Skeletal muscle tissue (tissue), 3 donors: ENCODE measurements at regions not wholly inside any gene's neighbourhood (a gene's known extent, or its start where the extent isn't known, plus 50 kb on each side); places are given as distances from the start of the nearest gene placed in this dataset.
A peak's percentile ranks its signal among the peaks of the same experiment; 100 is the strongest.
"Not testable (repeated sequence)": the region's sequence is repeated elsewhere in the genome, so short reads cannot be mapped to it uniquely, and the experiment has no call there.

Experiments
- H3K27ac ChIP-seq: one replicate; pipeline ENCODE4 v1.7.0; 2013; ENCODE audit warnings: mild to moderate bottlenecking, low read depth, low read length, inconsistent platforms
- H3K27me3 ChIP-seq, 3 donors: one replicate each; pipeline ENCODE4 v1.7.0; 2013; ENCODE audit warnings: low read length in 3 of 3; ENCODE audit not compliant: control insufficient read depth in 3 of 3, insufficient read depth in 3 of 3
- H3K36me3 ChIP-seq, 3 donors: one replicate each; pipeline ENCODE4 v1.7.0; 2013; ENCODE audit warnings: low read length in 3 of 3; ENCODE audit not compliant: control insufficient read depth in 3 of 3, insufficient read depth in 3 of 3
- H3K4me1 ChIP-seq, 3 donors: one replicate each; pipeline ENCODE4 v1.7.0; 2013; ENCODE audit warnings: low read length in 3 of 3, mild to moderate bottlenecking in 3 of 3; ENCODE audit not compliant: control insufficient read depth in 3 of 3, insufficient read depth in 3 of 3
- H3K4me3 ChIP-seq, 3 donors: one replicate each; pipeline ENCODE4 v1.7.0; 2013; ENCODE audit warnings: low read length in 3 of 3
- H3K9ac ChIP-seq, 3 donors: one replicate each; pipeline ENCODE4 v1.7.0; 2013; ENCODE audit warnings: low read length in 3 of 3, mild to moderate bottlenecking in 3 of 3, moderate library complexity in 2 of 3, low read depth in 1 of 3
- H3K9me3 ChIP-seq, 3 donors: one replicate each; pipeline ENCODE4 v1.7.0; 2013; ENCODE audit warnings: low read length in 3 of 3; ENCODE audit not compliant: control insufficient read depth in 3 of 3
- donor health status: Osteomylitis.

GRCh38 chr11:72525466-72525865 is 91.1 kb upstream of the CLPB start:
- no peaks in the 10 kb centered on the region for H3K27me3 ChIP-seq
- no peak overlapping the region for H3K9ac ChIP-seq
- no peaks in the 10 kb centered on the region for H3K9me3 ChIP-seq
- H3K27ac ChIP-seq, result no peak overlapping the region
- H3K4me1 ChIP-seq, result no peaks in the 10 kb centered on the region
- H3K4me3 ChIP-seq, result no peak overlapping the region
- no peaks in the 10 kb centered on the region for H3K36me3 ChIP-seq

GRCh38 chr11:72524711-72525110 is 90.4 kb upstream of the CLPB start:
- Histone ChIP-seq H3K27ac (no peak overlapping the region), H3K9ac (no peak overlapping the region), H3K27me3 (no peaks in the 10 kb centered on the region), H3K36me3 (no peaks in the 10 kb centered on the region), H3K4me3 (no peak overlapping the region), H3K4me1 (peaks cover 0 to 3% (median 0%) of the 10 kb centered on the region in 3 donors), H3K9me3 (no peaks in the 10 kb centered on the region)

- peaks cover 0 to 7% (median 0%) of the 10 kb centered on the region in 3 donors for H3K4me1 ChIP-seq
- H3K36me3 ChIP-seq, result no peaks in the 10 kb centered on the region
- no peak overlapping the region for H3K4me3 ChIP-seq
- H3K27ac ChIP-seq, result no peak overlapping the region
- H3K9me3 ChIP-seq, result no peaks in the 10 kb centered on the region
- no peaks in the 10 kb centered on the region for H3K27me3 ChIP-seq
- H3K9ac ChIP-seq, result no peak overlapping the region
Observed at GRCh38 chr11:72523991-72524390, 89.7 kb upstream of the CLPB start.

GRCh38 chr11:72522186-72522585 is 87.9 kb upstream of the CLPB start:
- Histone ChIP-seq H3K4me1 (peaks cover 0 to 7% (median 0%) of the 10 kb centered on the region in 3 donors), H3K27me3 (no peaks in the 10 kb centered on the region), H3K9me3 (no peaks in the 10 kb centered on the region), H3K4me3 (no peak overlapping the region), H3K36me3 (no peaks in the 10 kb centered on the region), H3K27ac (no peak overlapping the region), H3K9ac (no peak overlapping the region)

GRCh38 chr11:72521664-72522063 is 87.3 kb upstream of the CLPB start:
- H3K27me3 ChIP-seq, result no peaks in the 10 kb centered on the region
- H3K9me3 ChIP-seq, result no peaks in the 10 kb centered on the region
- H3K9ac ChIP-seq, result no peak overlapping the region
- H3K36me3 ChIP-seq, result no peaks in the 10 kb centered on the region
- H3K4me3 ChIP-seq, result no peak overlapping the region
- peaks cover 0 to 7% (median 0%) of the 10 kb centered on the region in 3 donors for H3K4me1 ChIP-seq
- H3K27ac ChIP-seq, result no peak overlapping the region

- no peak overlapping the region for H3K27ac ChIP-seq
- no peak overlapping the region for H3K4me3 ChIP-seq
- no peaks in the 10 kb centered on the region for H3K36me3 ChIP-seq
- H3K4me1 ChIP-seq, result peaks cover 0 to 7% (median 0%) of the 10 kb centered on the region in 3 donors
- H3K9me3 ChIP-seq, result no peaks in the 10 kb centered on the region
- no peak overlapping the region for H3K9ac ChIP-seq
- no peaks in the 10 kb centered on the region for H3K27me3 ChIP-seq
Observed at GRCh38 chr11:72520815-72521214, 86.5 kb upstream of the CLPB start.

GRCh38 chr11:72519882-72520281 is 85.6 kb upstream of the CLPB start:
- not testable (repeated sequence) for H3K27ac ChIP-seq, H3K36me3 ChIP-seq, H3K4me1 ChIP-seq, H3K27me3 ChIP-seq, H3K9me3 ChIP-seq, H3K9ac ChIP-seq
- peak overlapping the region in 1 of 3 donors; percentile 4 for H3K4me3 ChIP-seq

GRCh38 chr11:72519220-72519881 is 85.0 kb upstream of the CLPB start:
- no peak overlapping the region for H3K27ac ChIP-seq
- peak overlapping the region in 2 of 3 donors; percentile 19 to 42 for H3K9ac ChIP-seq

GRCh38 chr11:72514331-72514730 is 80.0 kb upstream of the CLPB start:
- H3K36me3 ChIP-seq, result no peaks in the 10 kb centered on the region
- H3K4me3 ChIP-seq, result no peak overlapping the region
- no peak overlapping the region for H3K27ac ChIP-seq
- no peaks in the 10 kb centered on the region for H3K4me1 ChIP-seq
- no peak overlapping the region for H3K9ac ChIP-seq
- peaks cover 8 to 11% (median 9%) of the 10 kb centered on the region in 3 donors for H3K9me3 ChIP-seq
- H3K27me3 ChIP-seq, result no peaks in the 10 kb centered on the region

More at GRCh38 chr11:72519220-72519881, 85.0 kb upstream of the CLPB start:
- Histone ChIP-seq H3K36me3 (no peaks in the 10 kb centered on the region), H3K27me3 (no peaks in the 10 kb centered on the region), H3K4me1 (peaks cover 0 to 7% (median 0%) of the 10 kb centered on the region in 3 donors), H3K4me3 (peak overlapping the region; percentile 2 to 36 (median 4)), H3K9me3 (peaks cover 0 to 4% (median 0%) of the 10 kb centered on the region in 3 donors)

GRCh38 chr11:72513411-72513810 is 79.1 kb upstream of the CLPB start:
- H3K36me3 ChIP-seq, result no peaks in the 10 kb centered on the region
- peaks cover 8 to 11% (median 9%) of the 10 kb centered on the region in 3 donors for H3K9me3 ChIP-seq
- no peak overlapping the region for H3K4me3 ChIP-seq
- no peaks in the 10 kb centered on the region for H3K4me1 ChIP-seq
- H3K27ac ChIP-seq, result no peak overlapping the region
- H3K27me3 ChIP-seq, result no peaks in the 10 kb centered on the region
- no peak overlapping the region for H3K9ac ChIP-seq
